ENCODE measurements at regions not wholly inside any gene's neighbourhood (a gene's known extent, or its start where the extent isn't known, plus 50 kb on each side); places are given as distances from the start of the nearest gene placed in this dataset.

DNA sequence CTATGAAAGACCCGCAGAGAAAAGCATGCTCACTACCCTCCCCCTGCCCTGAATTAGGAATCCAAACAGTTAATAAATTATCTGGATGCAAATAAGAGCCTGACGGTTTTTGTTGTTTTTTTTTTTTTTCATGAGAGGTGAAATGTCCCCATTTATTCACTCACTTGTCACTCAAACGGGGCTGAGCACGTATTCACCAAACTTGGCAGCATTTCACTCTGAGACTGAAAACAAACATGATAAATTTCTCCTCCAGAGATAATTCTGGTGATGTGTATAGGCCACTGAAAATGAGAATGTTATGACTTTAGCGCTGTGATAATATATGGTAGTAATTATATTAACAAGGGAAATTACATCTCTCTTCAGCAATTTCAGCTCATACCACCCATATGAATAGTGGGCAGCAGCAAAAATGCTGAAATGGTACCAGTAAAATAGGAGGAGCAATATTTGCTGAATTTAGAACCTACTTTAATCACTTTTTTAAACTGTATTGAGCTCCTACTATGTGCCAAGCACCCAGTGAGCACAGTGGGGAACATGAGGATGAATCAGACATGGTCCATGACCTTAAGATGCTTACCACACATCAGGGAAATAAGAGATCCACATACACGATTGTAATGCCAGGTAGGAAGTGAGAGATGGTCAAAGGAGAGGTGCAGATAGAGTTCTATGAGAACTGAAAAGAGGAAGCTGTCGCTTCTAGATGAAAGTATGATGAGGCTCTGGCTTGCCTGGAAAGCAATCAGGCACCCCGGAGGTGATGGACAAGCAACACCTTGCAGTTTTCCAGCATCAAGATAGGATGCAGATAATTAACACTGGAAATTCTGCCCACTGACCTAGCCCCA is 286.5 kb upstream of the TMPO start:
- TF ChIP-seq TARDBP (IDR thresholded peaks at IDR 0.05) = no peak
- no peak for TF ChIP-seq ARNT (IDR thresholded peaks at IDR 0.05)
- no peak for TF ChIP-seq SP1 (IDR thresholded peaks at IDR 0.05)
- no peak for TF ChIP-seq CTBP1 (IDR thresholded peaks at IDR 0.05; ENCODE audit: borderline replicate concordance)
- TF ChIP-seq, protein P1, sequence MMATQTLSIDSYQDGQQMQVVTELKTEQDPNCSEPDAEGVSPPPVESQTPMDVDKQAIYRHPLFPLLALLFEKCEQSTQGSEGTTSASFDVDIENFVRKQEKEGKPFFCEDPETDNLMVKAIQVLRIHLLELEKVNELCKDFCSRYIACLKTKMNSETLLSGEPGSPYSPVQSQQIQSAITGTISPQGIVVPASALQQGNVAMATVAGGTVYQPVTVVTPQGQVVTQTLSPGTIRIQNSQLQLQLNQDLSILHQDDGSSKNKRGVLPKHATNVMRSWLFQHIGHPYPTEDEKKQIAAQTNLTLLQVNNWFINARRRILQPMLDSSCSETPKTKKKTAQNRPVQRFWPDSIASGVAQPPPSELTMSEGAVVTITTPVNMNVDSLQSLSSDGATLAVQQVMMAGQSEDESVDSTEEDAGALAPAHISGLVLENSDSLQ (IDR thresholded peaks at IDR 0.05) = no peak
- no peak for TF ChIP-seq ZNF384 (IDR thresholded peaks at IDR 0.05)
- TF ChIP-seq ELF4 (IDR thresholded peaks at IDR 0.05) = no peak
- no peak for TF ChIP-seq LEF1 (IDR thresholded peaks at IDR 0.05; ENCODE audit: borderline replicate concordance)
- TF ChIP-seq NFRKB (IDR thresholded peaks at IDR 0.05) = no peak
- TF ChIP-seq HDGF (IDR thresholded peaks at IDR 0.05; ENCODE audit: borderline replicate concordance) = no peak
- ChIA-PET CTCF (no interaction called here), POLR2A (interaction anchor here (1.5 kb wide), 1 partner anchor 364 kb away, joined by 3 read pairs; no protein-coding TSS in a partner anchor)
- no peak for DNase-seq (ENCODE audit: extremely low spot score)

DNA sequence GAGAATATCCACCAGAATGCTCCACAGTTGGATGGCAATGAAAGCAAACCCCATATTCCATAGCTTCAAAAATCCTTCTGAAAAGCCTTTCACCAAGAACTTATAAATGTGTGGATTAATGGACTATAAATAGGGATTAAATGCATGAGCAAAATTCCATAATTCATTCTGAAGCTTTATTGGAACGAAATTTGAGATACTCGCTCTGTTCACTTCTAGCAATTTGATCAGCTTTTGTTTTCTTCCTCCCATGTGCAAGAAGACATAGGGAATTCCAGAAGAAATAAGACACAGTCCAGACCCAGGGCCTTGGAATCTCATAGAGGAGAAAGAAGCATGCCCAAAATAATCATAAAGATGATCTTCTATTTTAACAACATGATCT is 285.9 kb upstream of the TMPO start:
- POLR2A ChIA-PET = interaction anchor here (1.5 kb wide), 1 partner anchor 363 kb away, joined by 3 read pairs; no protein-coding TSS in a partner anchor
- CTCF ChIA-PET = no interaction called here
- DNase-seq (ENCODE audit: extremely low spot score) = no peak
- no peak for TF ChIP-seq HDGF (IDR thresholded peaks at IDR 0.05; ENCODE audit: borderline replicate concordance)
- TF ChIP-seq, protein P1 (IDR thresholded peaks at IDR 0.05) = no peak
- TF ChIP-seq TARDBP (IDR thresholded peaks at IDR 0.05) = no peak
- TF ChIP-seq FOXK2 (IDR thresholded peaks at IDR 0.05) = no peak
- TF ChIP-seq CTBP1 (IDR thresholded peaks at IDR 0.05; ENCODE audit: borderline replicate concordance) = no peak
- no peak for TF ChIP-seq LEF1 (IDR thresholded peaks at IDR 0.05; ENCODE audit: borderline replicate concordance)
- no peak for TF ChIP-seq ELF4 (IDR thresholded peaks at IDR 0.05)
- TF ChIP-seq SP1 (IDR thresholded peaks at IDR 0.05) = no peak
- no peak for TF ChIP-seq L3MBTL2 (conservative IDR thresholded peaks at IDR 0.05)

DNA sequence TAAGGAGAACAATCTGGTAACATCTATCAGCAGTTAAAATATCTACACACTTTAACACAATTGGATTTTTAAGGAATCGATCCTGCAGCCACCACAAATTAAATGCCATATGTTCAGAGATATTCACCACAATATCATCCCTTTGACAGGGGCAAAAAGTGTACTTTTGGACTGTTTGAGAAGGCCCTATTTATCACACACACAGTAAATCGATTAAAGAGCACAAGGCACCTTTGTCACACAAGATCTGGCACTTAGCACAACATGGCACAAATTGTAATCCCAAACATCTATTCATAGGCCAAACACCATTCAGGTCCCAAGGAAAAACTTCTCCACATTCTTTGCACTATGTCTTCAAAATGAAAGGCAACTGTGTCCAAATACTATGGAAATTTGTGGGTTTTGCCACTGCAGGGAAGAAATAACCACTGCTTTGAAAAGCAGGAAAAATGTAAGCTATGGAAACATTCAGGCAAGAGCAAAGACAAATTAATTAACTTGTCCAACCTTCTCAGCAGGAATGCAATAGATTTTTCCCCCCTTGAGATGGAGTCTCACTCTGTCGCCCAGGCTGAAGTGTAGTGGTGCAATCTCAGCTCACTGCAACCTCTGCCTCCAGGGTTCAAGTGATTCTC is 282.5 kb upstream of the TMPO start:
- ChIA-PET POLR2A (no interaction called here), CTCF (no interaction called here)
- no peak for TF ChIP-seq LEF1 (IDR thresholded peaks at IDR 0.05; ENCODE audit: borderline replicate concordance)
- TF ChIP-seq ELF4 (IDR thresholded peaks at IDR 0.05) = no peak
- no peak for TF ChIP-seq L3MBTL2 (conservative IDR thresholded peaks at IDR 0.05)
- no peak for TF ChIP-seq FOXM1 (IDR thresholded peaks at IDR 0.05; ENCODE audit: borderline replicate concordance)
- no peak for TF ChIP-seq NFRKB (IDR thresholded peaks at IDR 0.05)
- no peak for TF ChIP-seq HDGF (IDR thresholded peaks at IDR 0.05; ENCODE audit: borderline replicate concordance)
- TF ChIP-seq SP1 (IDR thresholded peaks at IDR 0.05) = no peak
- TF ChIP-seq CTBP1 (IDR thresholded peaks at IDR 0.05; ENCODE audit: borderline replicate concordance) = no peak
- no peak for TF ChIP-seq SUZ12 (IDR thresholded peaks at IDR 0.05)
- no peak for TF ChIP-seq TARDBP (IDR thresholded peaks at IDR 0.05)
- TF ChIP-seq ARNT (IDR thresholded peaks at IDR 0.05) = no peak
- TF ChIP-seq FOXK2 (IDR thresholded peaks at IDR 0.05) = no peak
- TF ChIP-seq BHLHE40 (IDR thresholded peaks at IDR 0.05; ENCODE audit: borderline replicate concordance) = no peak
- TF ChIP-seq, protein P1 (IDR thresholded peaks at IDR 0.05) = no peak
- no peak for TF ChIP-seq FOXA1 (IDR thresholded peaks at IDR 0.05)
- TF ChIP-seq ZNF384 (IDR thresholded peaks at IDR 0.05) = no peak
- no peak for DNase-seq (ENCODE audit: extremely low spot score)

DNA sequence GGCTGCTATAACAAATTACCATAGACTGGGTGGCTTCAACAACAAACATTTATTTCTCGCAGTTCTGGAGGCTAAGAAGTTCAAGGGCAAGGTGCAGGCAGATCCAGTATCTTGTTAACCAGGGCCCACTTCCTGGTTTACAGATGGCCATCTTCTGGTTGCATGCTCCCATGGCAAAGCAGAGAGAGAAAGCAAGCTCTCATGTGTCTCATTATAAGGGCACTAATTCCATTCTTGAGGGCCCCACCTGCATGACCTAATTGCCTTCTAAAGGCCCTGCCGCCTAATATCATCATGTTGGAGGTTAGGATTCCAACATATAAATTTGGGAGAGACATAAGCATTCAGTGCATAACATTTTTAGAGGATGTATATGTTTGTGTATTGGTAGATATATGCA is 280.1 kb upstream of the TMPO start:
- POLR2A ChIA-PET = no interaction called here
- CTCF ChIA-PET = no interaction called here
- TF ChIP-seq, protein P1 (IDR thresholded peaks at IDR 0.05) = no peak
- no peak for TF ChIP-seq SP1 (IDR thresholded peaks at IDR 0.05)
- no peak for TF ChIP-seq CTBP1 (IDR thresholded peaks at IDR 0.05; ENCODE audit: borderline replicate concordance)
- TF ChIP-seq SUZ12 (IDR thresholded peaks at IDR 0.05) = no peak
- no peak for TF ChIP-seq TARDBP (IDR thresholded peaks at IDR 0.05)
- no peak for TF ChIP-seq L3MBTL2 (conservative IDR thresholded peaks at IDR 0.05)
- TF ChIP-seq HDGF (IDR thresholded peaks at IDR 0.05; ENCODE audit: borderline replicate concordance) = no peak
- DNase-seq (ENCODE audit: extremely low spot score) = no peak

DNA sequence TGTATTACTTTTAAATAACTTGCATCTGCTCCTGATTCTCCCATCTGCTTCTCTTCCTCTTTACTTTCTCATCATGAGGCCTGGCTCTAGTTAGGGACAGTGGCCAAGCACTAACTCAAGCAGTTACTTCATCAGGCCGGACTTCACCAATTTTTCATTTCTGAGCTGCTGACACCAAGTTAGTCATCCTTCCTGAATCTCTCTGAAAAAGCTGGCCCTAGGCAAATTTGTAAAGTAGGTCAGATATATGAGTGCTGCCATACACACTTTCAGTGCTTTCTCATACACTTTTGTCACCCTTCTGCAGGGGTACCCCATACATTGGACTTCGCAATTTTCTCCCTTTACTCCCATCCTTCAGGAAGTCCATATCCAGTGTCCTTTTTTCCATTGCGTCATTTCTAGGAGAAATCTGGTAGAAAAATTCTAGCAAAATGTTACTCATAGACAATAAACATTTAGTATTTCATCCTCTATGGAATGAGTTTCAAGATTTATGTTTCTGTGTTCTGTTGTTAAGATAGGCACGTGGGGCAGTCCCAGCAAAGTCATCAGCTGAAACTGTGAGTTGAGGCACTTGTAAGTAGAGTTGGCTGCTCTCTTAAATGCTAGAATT is 276.8 kb upstream of the TMPO start:
- POLR2A ChIA-PET = no interaction called here
- DNase-seq (ENCODE audit: extremely low spot score) = no peak
- TF ChIP-seq BHLHE40 (IDR thresholded peaks at IDR 0.05; ENCODE audit: borderline replicate concordance) = no peak
- no peak for TF ChIP-seq ARNT (IDR thresholded peaks at IDR 0.05)
- no peak for TF ChIP-seq HDGF (IDR thresholded peaks at IDR 0.05; ENCODE audit: borderline replicate concordance)
- no peak for TF ChIP-seq SUZ12 (IDR thresholded peaks at IDR 0.05)
- TF ChIP-seq FOXA1 (IDR thresholded peaks at IDR 0.05) = no peak
- no peak for TF ChIP-seq TARDBP (IDR thresholded peaks at IDR 0.05)
- no peak for TF ChIP-seq CTBP1 (IDR thresholded peaks at IDR 0.05; ENCODE audit: borderline replicate concordance)
- TF ChIP-seq, protein P1 (IDR thresholded peaks at IDR 0.05) = no peak
- no peak for TF ChIP-seq SP1 (IDR thresholded peaks at IDR 0.05)
- TF ChIP-seq FOXK2 (IDR thresholded peaks at IDR 0.05) = no peak
- no peak for TF ChIP-seq LEF1 (IDR thresholded peaks at IDR 0.05; ENCODE audit: borderline replicate concordance)
- TF ChIP-seq ZNF384 (IDR thresholded peaks at IDR 0.05) = no peak
- no peak for TF ChIP-seq NFRKB (IDR thresholded peaks at IDR 0.05)
- TF ChIP-seq ELF4 (IDR thresholded peaks at IDR 0.05) = no peak
- CTCF ChIA-PET = no interaction called here
